Suppressor macrophage treated with lipopolysaccharide for 1 hour (primary cell): ENCODE measurements at regions not wholly inside any gene's neighbourhood (a gene's known extent, or its start where the extent isn't known, plus 50 kb on each side); places are given as distances from the start of the nearest gene placed in this dataset.

Experiments used
- DNase-seq, 3 donors: peaks; one replicate each; pipeline ENCODE4 v3.0.0-alpha.2; 2020 to 2022

DNA sequence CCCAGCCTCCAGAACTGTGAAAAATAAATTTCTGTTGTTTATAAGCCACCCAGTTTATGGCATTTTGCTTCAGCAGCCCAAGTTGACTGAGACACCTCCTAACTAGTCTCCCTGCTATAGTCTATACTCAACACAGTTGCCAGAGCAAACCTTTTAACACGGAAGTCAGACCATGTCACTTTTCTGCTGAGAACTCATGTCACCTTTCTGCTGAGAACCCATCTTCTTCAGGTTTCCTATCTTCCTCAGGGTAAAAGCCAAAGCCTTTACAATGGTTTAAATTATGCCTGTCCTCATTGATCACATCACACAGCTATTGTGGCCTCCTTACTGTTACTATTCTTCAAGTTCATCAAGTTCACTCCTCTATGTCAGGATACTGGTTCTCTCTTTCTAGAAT is 74.3 kb upstream of the SOX6 start:
- DNase-seq: no peak

DNA sequence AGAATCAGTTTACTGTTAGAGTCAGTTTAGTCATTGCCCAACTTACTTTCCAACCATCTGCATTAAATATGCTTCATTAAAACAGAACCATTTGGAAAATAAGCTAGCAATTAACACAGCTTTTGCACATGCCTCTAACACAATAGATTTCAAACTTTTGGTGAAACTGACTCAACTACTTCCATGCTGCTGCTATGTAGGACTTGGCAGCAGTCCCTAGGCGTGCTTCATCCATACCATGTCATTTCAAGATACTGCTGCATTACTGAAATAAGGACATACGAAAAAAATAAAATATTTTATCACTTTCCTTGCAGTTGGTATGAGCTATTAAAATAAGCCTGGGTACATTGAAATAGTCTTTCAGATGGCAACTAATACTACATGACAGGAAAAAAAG is 65.5 kb upstream of the SOX6 start:
- no peak for DNase-seq

DNA sequence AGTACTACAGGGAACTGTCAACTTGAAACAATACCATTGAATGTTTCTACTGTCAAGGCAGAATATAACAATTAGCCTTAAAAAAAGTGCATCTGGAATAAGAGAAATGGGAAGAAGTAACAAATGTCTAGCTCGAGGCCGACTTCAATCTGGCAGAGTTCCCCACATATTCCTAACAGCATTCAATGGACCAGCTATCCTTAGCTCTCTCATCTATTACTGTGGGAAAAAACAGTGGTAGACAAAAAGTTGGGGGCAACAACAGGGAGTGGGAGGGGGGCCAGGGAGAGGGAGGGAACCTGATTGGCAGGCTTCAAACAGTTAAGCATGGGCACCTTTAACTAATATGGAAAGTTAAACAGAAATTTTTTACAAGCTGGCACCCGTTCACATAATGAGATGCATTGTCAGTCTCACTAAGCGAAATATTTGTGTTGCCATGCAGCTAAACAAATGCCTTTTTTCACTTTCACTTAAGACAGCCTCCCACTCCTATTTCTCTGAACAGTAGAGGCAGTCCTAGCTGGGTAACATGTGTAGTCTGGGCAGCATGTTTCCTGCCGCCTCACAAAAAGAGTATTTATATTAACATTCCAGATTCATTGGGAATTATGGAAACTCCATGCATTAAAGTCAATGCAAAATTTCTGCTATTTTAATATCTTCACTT is 62.2 kb upstream of the SOX6 start:
- DNase-seq: no peak

DNA sequence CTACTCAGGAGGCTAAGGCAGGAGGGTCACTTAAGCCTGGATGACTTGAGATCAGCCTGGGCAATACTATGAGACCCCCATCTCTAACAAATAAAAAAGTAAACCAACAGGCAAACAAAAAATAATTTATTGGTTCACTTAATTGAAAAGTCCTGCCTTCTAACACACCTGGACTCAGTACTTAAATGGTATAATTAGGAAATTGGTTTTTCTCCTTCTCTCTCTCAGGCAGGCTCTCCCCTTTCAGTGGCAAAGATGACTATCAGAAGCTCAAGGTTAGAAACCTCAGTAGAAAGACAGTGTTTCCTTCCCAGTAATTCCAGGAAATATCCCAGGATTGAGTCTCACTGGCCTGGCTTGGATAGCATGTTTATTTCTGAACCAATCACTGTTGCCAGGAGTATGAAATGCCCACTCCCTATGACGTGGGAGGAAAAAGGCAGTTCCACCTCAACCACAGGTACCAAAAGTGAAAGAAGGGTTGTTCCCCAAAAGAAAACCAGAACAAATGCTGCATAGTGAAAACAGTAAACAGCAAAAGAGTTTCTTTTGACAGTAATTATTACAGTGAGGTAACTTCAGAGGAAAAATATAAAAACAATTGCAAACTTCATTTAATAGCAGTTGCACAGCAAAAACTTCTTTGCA is 56.3 kb upstream of the SOX6 start:
- no peak for DNase-seq

DNA sequence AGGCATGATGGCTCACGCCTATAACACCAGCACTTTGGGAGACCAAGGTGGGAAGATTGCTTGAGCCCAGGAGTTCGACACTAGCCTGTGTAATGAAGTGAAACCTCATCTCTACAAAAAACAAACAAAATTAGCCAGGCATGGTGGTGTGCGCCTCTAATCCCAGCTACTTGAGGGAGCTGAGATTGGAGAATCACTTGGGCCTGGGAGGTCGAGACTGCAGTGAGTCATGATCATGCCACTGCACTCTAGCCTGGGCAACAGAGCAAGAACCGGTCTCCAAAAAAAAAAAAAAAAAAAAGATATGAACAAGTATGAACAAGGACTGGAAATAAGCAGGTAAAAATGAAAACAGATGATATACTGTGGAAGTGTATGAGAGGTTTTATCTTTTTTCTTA is 54.1 kb upstream of the SOX6 start:
- no peak for DNase-seq

DNA sequence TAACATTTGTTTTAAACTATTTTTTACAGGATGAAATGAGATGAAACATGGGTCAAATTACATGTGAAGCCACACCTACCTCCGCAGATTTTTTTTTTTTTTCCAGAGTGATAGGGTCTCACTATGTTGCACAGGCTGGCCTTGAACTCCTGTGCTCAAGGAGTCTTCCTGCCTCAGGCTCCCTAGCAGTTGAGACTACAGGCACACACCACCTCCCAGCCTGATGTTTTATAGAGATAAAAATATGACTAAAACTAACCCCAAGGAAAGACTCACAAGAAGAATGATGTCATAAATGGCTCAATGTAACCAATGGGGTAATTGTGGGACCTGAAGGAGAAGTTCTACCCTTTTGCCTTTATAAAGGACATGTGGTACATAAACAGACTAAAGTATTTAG is 52.3 kb upstream of the SOX6 start:
- DNase-seq: no peak

DNA sequence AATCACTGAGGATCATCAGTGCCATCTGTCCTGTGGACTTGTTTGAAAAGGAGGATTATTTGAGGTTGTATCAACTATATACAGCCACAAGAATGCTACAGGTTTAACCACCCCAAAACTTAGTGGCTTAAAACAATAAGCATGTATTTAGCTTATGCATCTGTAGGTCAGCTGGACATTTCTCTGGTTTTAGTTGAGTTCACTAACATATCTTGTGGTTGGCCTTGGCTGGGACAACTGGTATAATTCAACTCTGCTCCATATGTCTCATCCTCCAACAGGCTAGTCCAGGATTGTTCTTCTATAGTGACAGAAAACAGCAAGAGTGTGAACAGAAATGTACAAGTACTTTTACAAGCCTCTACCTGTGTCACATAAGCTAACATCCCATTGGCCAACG is 49.9 kb upstream of the SOX6 start:
- no peak for DNase-seq
